ENCODE measurements at regions not wholly inside any gene's neighbourhood (a gene's known extent, or its start where the extent isn't known, plus 50 kb on each side); places are given as distances from the start of the nearest gene placed in this dataset.

DNA sequence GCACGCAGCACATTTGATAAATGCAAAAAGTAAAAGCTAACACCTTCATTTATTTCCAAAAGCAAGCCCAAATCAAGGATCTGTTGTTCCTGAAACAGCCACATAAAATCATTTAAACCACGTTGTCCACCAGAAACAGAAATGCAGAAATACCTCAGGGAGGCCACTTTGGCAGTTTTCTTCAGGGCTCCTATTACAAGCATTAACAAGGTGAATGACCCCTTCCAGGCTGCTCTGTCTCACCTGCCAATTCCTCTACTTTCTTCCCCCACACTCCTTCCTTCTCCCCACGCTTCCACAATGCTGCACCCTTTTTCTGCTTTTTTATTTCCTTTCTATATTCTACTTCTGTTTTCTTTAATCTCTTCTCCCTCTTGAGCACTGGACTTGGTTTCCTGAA, 55.0 kb upstream of the PTGFRN start:
- no peaks in the 10 kb centered on the region for H3K9me3 ChIP-seq (ENCODE audit: control insufficient read depth in 1 of 2, insufficient read depth in 1 of 2, low read depth in 1 of 2, low read length in 2 of 2)
- H3K79me2 ChIP-seq (ENCODE audit: insufficient read depth, low read length), result no peaks in the 10 kb centered on the region
- no peak for TF ChIP-seq ZNF274 (IDR thresholded peaks at IDR 0.05; ENCODE audit: low read depth, low read length)
- TF ChIP-seq EZH2phosphoT487 (IDR thresholded peaks at IDR 0.05; ENCODE audit: borderline replicate concordance), result no peak
- TF ChIP-seq, protein P1, sequence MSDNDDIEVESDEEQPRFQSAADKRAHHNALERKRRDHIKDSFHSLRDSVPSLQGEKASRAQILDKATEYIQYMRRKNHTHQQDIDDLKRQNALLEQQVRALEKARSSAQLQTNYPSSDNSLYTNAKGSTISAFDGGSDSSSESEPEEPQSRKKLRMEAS (IDR thresholded peaks at IDR 0.05), result no peak
- no peak for TF ChIP-seq FOSL1 (IDR thresholded peaks at IDR 0.05; ENCODE audit: low read depth)
- no peak for TF ChIP-seq EGR1 (IDR thresholded peaks at IDR 0.05; ENCODE audit: low read depth)
- ChIA-PET CTCF (interaction anchor here (1.8 to 2.7 kb wide), 2 partner anchors 27 to 37 kb away, joined by 4 to 10 read pairs; no protein-coding TSS in a partner anchor), RAD21 (ENCODE audit: low non-redundant PET in 1 of 2, low total read pairs in 2 of 2, uncharacterized antibody in 2 of 2, unreplicated experiment in 2 of 2) (no interaction called here), POLR2A (no interaction called here)
- no peak overlapping the region for H3K4me2 ChIP-seq (ENCODE audit: low read length)
- BruUV-seq (replicated peaks), result no TSS peak
- no peaks in the 10 kb centered on the region for H3K36me3 ChIP-seq (ENCODE audit: control insufficient read depth in 1 of 2, insufficient read depth in 2 of 2, low read length in 2 of 2)
- no peak overlapping the region for H3K27ac ChIP-seq (ENCODE audit: low read depth, low read length)
- 0 out of 2 replicates have a peak, but pooled peaks cover 3% of the 10 kb centered on the region for H3K27me3 ChIP-seq (ENCODE audit: insufficient read depth, low read length)
- no peak overlapping the region for H2AFZ ChIP-seq (ENCODE audit: low read depth, low read length, poor library complexity, severe bottlenecking)
- ATAC-seq (no peak), DNase-seq (ENCODE audit: low read depth, low spot score) (no peak)
- H3K4me3 ChIP-seq (replicated peaks in 1 of 2; ENCODE audit: low read depth in 1 of 2, low read length in 2 of 2), result no peak overlapping the region
- intact Hi-C loops (cut with micrococcal nuclease), result loop anchor here (1.0 kb wide), 1 partner anchor 201 kb away; no protein-coding TSS in a partner anchor
- H3K4me1 ChIP-seq (ENCODE audit: control insufficient read depth in 1 of 2, insufficient read depth in 2 of 2, low read length in 2 of 2), result peaks cover 16 to 18% of the 10 kb centered on the region in 2 experiments
- no peaks in the 10 kb centered on the region for H4K20me1 ChIP-seq (ENCODE audit: insufficient read depth)
- H3K9ac ChIP-seq (ENCODE audit: low read length), result no peak overlapping the region
- no peaks in the 10 kb centered on the region for H3K9me2 ChIP-seq (ENCODE audit: insufficient read depth)

DNA sequence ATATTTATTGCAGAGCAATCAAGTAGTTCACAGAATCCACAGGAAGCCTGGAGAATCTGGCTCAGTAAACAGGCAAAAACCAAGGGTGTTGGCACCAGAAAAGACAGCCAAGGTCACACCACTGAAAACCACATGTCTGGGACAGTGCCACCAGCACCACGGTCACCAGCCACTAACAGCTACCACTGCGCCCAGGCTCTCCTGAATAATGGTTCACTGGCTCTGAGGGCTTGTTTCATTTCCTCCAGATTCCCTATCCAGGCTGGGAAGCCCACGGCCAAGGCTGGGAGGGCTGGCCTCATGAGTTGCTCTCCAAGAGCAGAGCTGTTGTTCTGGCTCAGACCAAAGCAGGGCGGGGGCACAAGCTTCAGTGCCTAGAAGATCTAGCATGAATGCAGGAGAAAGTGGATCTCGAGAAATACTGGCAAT, 54.5 kb upstream of the PTGFRN start:
- ChIA-PET POLR2A (no interaction called here), RAD21 (ENCODE audit: low non-redundant PET in 1 of 2, low total read pairs in 2 of 2, uncharacterized antibody in 2 of 2, unreplicated experiment in 2 of 2) (no interaction called here), CTCF (interaction anchor here (1.8 to 2.7 kb wide), 2 partner anchors 26 to 37 kb away, joined by 4 to 10 read pairs; no protein-coding TSS in a partner anchor)
- BruUV-seq (replicated peaks), result no TSS peak
- no peaks in the 10 kb centered on the region for H3K9me2 ChIP-seq (ENCODE audit: insufficient read depth)
- no peaks in the 10 kb centered on the region for H3K79me2 ChIP-seq (ENCODE audit: insufficient read depth, low read length)
- H2AFZ ChIP-seq (ENCODE audit: low read depth, low read length, poor library complexity, severe bottlenecking), result no peak overlapping the region
- H3K4me1 ChIP-seq (ENCODE audit: control insufficient read depth in 1 of 2, insufficient read depth in 2 of 2, low read length in 2 of 2), result peaks cover 16 to 18% of the 10 kb centered on the region in 2 experiments
- H3K9me3 ChIP-seq (ENCODE audit: control insufficient read depth in 1 of 2, insufficient read depth in 1 of 2, low read depth in 1 of 2, low read length in 2 of 2), result no peaks in the 10 kb centered on the region
- no peak overlapping the region for H3K27ac ChIP-seq (ENCODE audit: low read depth, low read length)
- no peak overlapping the region for H3K4me2 ChIP-seq (ENCODE audit: low read length)
- intact Hi-C loops (cut with micrococcal nuclease), result no loop called here
- no peak overlapping the region for H3K4me3 ChIP-seq (replicated peaks in 1 of 2; ENCODE audit: low read depth in 1 of 2, low read length in 2 of 2)
- no peak for TF ChIP-seq SP1 (IDR thresholded peaks at IDR 0.05; ENCODE audit: low read depth)
- TF ChIP-seq FOSL1 (IDR thresholded peaks at IDR 0.05; ENCODE audit: low read depth), result no peak
- TF ChIP-seq RAD21 (IDR thresholded peaks at IDR 0.05; ENCODE audit: low read depth), result no peak
- no peak for TF ChIP-seq YY1 (IDR thresholded peaks at IDR 0.05; ENCODE audit: extremely low read depth, insufficient replicate concordance, low read depth, low read length)
- no peak for TF ChIP-seq SRF (IDR thresholded peaks at IDR 0.05; ENCODE audit: low read depth)
- TF ChIP-seq, protein P2, sequence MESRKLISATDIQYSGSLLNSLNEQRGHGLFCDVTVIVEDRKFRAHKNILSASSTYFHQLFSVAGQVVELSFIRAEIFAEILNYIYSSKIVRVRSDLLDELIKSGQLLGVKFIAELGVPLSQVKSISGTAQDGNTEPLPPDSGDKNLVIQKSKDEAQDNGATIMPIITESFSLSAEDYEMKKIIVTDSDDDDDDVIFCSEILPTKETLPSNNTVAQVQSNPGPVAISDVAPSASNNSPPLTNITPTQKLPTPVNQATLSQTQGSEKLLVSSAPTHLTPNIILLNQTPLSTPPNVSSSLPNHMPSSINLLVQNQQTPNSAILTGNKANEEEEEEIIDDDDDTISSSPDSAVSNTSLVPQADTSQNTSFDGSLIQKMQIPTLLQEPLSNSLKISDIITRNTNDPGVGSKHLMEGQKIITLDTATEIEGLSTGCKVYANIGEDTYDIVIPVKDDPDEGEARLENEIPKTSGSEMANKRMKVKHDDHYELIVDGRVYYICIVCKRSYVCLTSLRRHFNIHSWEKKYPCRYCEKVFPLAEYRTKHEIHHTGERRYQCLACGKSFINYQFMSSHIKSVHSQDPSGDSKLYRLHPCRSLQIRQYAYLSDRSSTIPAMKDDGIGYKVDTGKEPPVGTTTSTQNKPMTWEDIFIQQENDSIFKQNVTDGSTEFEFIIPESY (IDR thresholded peaks at IDR 0.05; ENCODE audit: extremely low read depth, insufficient replicate concordance, low read length), result no peak
- TF ChIP-seq, protein P3, sequence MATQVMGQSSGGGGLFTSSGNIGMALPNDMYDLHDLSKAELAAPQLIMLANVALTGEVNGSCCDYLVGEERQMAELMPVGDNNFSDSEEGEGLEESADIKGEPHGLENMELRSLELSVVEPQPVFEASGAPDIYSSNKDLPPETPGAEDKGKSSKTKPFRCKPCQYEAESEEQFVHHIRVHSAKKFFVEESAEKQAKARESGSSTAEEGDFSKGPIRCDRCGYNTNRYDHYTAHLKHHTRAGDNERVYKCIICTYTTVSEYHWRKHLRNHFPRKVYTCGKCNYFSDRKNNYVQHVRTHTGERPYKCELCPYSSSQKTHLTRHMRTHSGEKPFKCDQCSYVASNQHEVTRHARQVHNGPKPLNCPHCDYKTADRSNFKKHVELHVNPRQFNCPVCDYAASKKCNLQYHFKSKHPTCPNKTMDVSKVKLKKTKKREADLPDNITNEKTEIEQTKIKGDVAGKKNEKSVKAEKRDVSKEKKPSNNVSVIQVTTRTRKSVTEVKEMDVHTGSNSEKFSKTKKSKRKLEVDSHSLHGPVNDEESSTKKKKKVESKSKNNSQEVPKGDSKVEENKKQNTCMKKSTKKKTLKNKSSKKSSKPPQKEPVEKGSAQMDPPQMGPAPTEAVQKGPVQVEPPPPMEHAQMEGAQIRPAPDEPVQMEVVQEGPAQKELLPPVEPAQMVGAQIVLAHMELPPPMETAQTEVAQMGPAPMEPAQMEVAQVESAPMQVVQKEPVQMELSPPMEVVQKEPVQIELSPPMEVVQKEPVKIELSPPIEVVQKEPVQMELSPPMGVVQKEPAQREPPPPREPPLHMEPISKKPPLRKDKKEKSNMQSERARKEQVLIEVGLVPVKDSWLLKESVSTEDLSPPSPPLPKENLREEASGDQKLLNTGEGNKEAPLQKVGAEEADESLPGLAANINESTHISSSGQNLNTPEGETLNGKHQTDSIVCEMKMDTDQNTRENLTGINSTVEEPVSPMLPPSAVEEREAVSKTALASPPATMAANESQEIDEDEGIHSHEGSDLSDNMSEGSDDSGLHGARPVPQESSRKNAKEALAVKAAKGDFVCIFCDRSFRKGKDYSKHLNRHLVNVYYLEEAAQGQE (IDR thresholded peaks at IDR 0.05; ENCODE audit: low read depth), result no peak
- no peak for TF ChIP-seq ZFX (IDR thresholded peaks at IDR 0.05)
- TF ChIP-seq ELF1 (IDR thresholded peaks at IDR 0.05; ENCODE audit: borderline replicate concordance, low read depth), result no peak
- no peak for TF ChIP-seq POLR2A (IDR thresholded peaks at IDR 0.05; ENCODE audit: borderline replicate concordance, extremely low read depth, insufficient read depth, insufficient read length)
- TF ChIP-seq, protein P1 (IDR thresholded peaks at IDR 0.05), result no peak
- ATAC-seq (no peak), DNase-seq (ENCODE audit: low read depth, low spot score) (no peak)
- no peaks in the 10 kb centered on the region for H4K20me1 ChIP-seq (ENCODE audit: insufficient read depth)
- H3K27me3 ChIP-seq (ENCODE audit: insufficient read depth, low read length), result 0 out of 2 replicates have a peak, but pooled peaks cover 3% of the 10 kb centered on the region
- H3K9ac ChIP-seq (ENCODE audit: low read length), result no peak overlapping the region
- no peaks in the 10 kb centered on the region for H3K36me3 ChIP-seq (ENCODE audit: control insufficient read depth in 1 of 2, insufficient read depth in 2 of 2, low read length in 2 of 2)
